ENCODE measurements at regions not wholly inside any gene's neighbourhood (a gene's known extent, or its start where the extent isn't known, plus 50 kb on each side); places are given as distances from the start of the nearest gene placed in this dataset.

DNA sequence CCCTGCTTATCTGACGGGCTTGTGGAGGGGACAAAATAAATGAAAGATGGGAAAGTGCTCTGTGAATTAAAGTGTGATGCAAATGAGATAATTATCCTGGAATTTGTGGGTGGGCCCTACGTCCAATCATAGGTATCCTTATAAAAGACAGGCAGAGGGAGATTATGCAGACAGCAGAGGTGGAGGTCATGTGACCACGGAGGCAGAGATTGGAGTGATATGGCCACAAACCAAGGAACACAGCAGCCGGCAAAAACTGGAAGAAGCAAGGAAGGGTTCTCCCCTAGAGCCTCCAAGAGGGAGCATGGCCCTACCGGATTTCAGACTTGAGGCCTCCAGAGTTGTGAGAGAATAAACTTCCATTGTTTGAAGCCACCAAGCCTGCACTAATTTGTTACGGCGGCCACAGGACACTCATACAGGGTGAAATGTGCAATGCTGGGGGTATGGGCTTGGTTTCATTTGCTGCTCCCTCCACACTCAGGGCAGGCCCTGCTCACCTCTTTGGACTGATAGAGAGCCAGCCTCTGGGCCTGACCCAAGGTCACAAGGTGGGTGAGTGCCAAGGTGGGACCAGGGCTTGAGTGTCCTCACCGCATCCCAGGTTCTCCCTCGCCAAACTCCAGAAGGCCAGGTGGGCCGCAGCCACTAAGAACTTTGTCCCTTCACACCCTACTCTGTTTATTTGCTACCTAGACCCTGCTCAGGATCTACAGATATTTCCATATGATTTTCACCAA, 149.6 kb upstream of the TNRC6C start:
- Histone ChIP-seq H3K36me3 (ENCODE audit: control insufficient read depth, insufficient read depth, low read length) (no peaks in the 10 kb centered on the region), H3K27me3 (replicated peaks; ENCODE audit: control insufficient read depth, insufficient read depth, low read length) (no peaks in the 10 kb centered on the region), H3K4me3 (replicated peaks; ENCODE audit: low read depth, low read length) (no peak overlapping the region)
- no peak for DNase-seq (ENCODE audit: extremely low read depth, insufficient read length)
- TF ChIP-seq, protein P1, sequence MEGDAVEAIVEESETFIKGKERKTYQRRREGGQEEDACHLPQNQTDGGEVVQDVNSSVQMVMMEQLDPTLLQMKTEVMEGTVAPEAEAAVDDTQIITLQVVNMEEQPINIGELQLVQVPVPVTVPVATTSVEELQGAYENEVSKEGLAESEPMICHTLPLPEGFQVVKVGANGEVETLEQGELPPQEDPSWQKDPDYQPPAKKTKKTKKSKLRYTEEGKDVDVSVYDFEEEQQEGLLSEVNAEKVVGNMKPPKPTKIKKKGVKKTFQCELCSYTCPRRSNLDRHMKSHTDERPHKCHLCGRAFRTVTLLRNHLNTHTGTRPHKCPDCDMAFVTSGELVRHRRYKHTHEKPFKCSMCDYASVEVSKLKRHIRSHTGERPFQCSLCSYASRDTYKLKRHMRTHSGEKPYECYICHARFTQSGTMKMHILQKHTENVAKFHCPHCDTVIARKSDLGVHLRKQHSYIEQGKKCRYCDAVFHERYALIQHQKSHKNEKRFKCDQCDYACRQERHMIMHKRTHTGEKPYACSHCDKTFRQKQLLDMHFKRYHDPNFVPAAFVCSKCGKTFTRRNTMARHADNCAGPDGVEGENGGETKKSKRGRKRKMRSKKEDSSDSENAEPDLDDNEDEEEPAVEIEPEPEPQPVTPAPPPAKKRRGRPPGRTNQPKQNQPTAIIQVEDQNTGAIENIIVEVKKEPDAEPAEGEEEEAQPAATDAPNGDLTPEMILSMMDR (IDR thresholded peaks at IDR 0.05; ENCODE audit: insufficient read depth, low read length, poor library complexity, severe bottlenecking): no peak

DNA sequence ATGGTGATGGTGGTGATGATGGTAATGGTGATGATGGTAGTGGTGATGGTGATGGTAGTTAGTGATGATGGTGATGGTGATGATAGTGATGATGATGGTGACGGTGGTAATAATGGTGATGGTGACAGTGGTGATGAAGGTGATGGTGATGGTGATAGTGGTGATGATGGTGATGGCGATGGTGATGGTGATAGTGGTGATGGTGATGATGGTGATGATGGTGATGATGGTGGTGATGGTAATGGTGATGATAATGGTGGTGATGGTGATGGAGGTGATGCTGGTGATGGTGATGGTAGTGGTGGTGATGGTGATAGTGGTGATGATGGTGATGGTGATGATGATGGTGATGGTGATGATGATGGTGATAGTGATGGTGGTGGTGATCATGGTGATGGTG, 148.7 kb upstream of the TNRC6C start:
- H3K4me3 ChIP-seq (replicated peaks; ENCODE audit: low read depth, low read length): no peak overlapping the region
- TF ChIP-seq, protein P1 (IDR thresholded peaks at IDR 0.05; ENCODE audit: insufficient read depth, low read length, poor library complexity, severe bottlenecking): no peak
- no peaks in the 10 kb centered on the region for H3K36me3 ChIP-seq (ENCODE audit: control insufficient read depth, insufficient read depth, low read length)
- H3K27me3 ChIP-seq (replicated peaks; ENCODE audit: control insufficient read depth, insufficient read depth, low read length): no peaks in the 10 kb centered on the region; the same call in 1 of the 2 replicates
- DNase-seq (ENCODE audit: extremely low read depth, insufficient read length): no peak

DNA sequence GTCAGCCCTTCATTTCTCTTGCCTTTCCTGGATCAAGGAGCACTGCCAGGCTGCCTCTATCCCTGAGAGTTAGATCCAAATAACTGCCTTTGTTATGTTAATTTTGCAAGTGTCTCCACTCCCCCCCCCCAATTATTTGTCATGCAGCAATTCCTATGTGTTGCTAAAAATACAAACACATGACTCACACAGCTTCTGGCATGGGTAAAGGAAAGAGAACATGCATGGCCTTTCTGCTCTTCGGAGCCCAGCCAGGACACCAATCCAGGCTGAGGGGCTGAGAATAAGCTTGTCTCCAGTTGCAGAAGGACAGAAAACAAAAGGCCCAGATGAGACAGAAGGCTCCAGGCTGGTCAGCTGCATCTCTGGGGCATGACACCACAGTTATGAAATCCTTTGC, 148.0 kb upstream of the TNRC6C start:
- no peak overlapping the region for H3K4me3 ChIP-seq (replicated peaks; ENCODE audit: low read depth, low read length)
- H3K36me3 ChIP-seq (ENCODE audit: control insufficient read depth, insufficient read depth, low read length): no peaks in the 10 kb centered on the region
- H3K27me3 ChIP-seq (replicated peaks; ENCODE audit: control insufficient read depth, insufficient read depth, low read length): no peaks in the 10 kb centered on the region; the same call in 1 of the 2 replicates
- TF ChIP-seq, protein P1 (IDR thresholded peaks at IDR 0.05; ENCODE audit: insufficient read depth, low read length, poor library complexity, severe bottlenecking): no peak
- no peak for DNase-seq (ENCODE audit: extremely low read depth, insufficient read length)

DNA sequence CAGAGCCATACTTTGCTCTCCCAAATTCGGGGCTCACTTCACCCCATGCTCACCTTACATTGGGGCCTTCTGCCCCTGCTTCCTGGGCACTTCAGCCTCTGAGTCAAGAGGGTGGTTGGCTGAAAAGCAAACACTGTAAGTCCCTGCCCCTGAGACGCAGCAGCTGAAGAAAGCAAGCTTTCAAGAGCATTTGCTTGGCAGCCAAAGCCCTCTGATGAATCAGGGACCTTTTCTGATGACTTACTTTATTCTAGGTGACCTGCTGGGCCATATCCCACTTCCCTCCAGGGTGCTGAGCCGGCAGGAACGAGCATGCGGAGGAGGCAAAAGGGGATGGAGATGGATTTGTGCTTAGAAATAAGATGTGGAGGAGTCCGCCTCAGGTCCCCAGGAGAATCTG, 147.0 kb upstream of the TNRC6C start:
- DNase-seq (ENCODE audit: extremely low read depth, insufficient read length): no peak
- H3K27me3 ChIP-seq (replicated peaks; ENCODE audit: control insufficient read depth, insufficient read depth, low read length): no peaks in the 10 kb centered on the region; the same call in 1 of the 2 replicates
- no peak overlapping the region for H3K4me3 ChIP-seq (replicated peaks; ENCODE audit: low read depth, low read length)
- no peaks in the 10 kb centered on the region for H3K36me3 ChIP-seq (ENCODE audit: control insufficient read depth, insufficient read depth, low read length)
- TF ChIP-seq, protein P1 (IDR thresholded peaks at IDR 0.05; ENCODE audit: insufficient read depth, low read length, poor library complexity, severe bottlenecking): no peak

DNA sequence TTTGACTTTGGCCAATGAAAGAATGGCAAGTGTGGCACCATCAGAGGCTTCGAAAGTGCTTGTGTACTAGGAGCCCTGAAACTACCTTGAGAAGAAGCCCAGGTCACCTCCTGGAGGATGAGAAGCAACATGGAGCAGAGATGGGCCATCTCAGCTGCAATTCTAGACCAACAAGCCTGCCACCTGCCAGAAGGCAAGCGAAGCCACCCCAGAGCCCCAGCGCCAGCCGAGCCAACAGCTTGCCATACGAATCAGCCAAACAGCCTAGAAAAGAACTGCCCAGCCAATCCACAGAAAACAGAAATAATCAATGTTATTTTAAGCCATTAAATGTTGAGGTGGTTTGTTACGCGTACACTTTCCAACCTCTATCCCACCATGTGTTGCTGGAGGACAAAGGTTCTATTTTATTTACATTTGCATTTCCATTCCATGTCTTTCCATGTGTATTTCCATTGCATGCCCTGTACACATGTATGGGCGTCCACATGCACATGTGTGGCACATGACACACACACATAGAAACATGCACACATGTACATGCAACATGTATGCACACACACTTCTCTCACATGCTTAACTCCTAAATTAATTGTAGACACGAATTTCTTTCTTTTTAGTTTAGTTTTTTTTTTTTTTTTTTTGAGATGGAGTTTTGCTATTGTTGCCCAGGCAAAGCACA, 144.3 kb upstream of the TNRC6C start:
- Histone ChIP-seq H3K36me3 (ENCODE audit: control insufficient read depth, insufficient read depth, low read length) (no peaks in the 10 kb centered on the region), H3K27me3 (replicated peaks; ENCODE audit: control insufficient read depth, insufficient read depth, low read length) (no peaks in the 10 kb centered on the region; the same call in 1 of the 2 replicates), H3K4me3 (replicated peaks; ENCODE audit: low read depth, low read length) (no peak overlapping the region)
- no peak for DNase-seq (ENCODE audit: extremely low read depth, insufficient read length)
- TF ChIP-seq, protein P1 (IDR thresholded peaks at IDR 0.05; ENCODE audit: insufficient read depth, low read length, poor library complexity, severe bottlenecking): no peak

Measured in GM06990 (cell line).